ENCODE measurements at regions not wholly inside any gene's neighbourhood (a gene's known extent, or its start where the extent isn't known, plus 50 kb on each side); places are given as distances from the start of the nearest gene placed in this dataset.

GRCh38 chr2:15701991-15702390, 110.3 kb downstream of the DDX1 start:
- DNase-seq: no peak

GRCh38 chr2:15702452-15702851, 110.8 kb downstream of the DDX1 start:
- no peak for DNase-seq

- no peak for DNase-seq
Measured at GRCh38 chr2:15703365-15703869, 111.7 kb downstream of the DDX1 start.

GRCh38 chr2:15704086-15704787, 112.6 kb downstream of the DDX1 start:
- DNase-seq: no peak

GRCh38 chr2:15704788-15705115, 113.1 kb downstream of the DDX1 start:
- DNase-seq: no peak

GRCh38 chr2:15705310-15705709, 113.6 kb downstream of the DDX1 start:
- no peak for DNase-seq

- DNase-seq: no peak
Measured at GRCh38 chr2:15705839-15706386, 114.2 kb downstream of the DDX1 start.

GRCh38 chr2:15706424-15706823, 114.8 kb downstream of the DDX1 start:
- DNase-seq: no peak

- no peak for DNase-seq
Measured at GRCh38 chr2:15706986-15707632, 115.4 kb downstream of the DDX1 start.

- no peak for DNase-seq
Measured at GRCh38 chr2:15708161-15708560, 116.5 kb downstream of the DDX1 start.

GRCh38 chr2:15708865-15709820, 117.5 kb downstream of the DDX1 start:
- no peak for DNase-seq

- no peak for DNase-seq
Measured at GRCh38 chr2:15711126-15711860, 119.6 kb downstream of the DDX1 start.

GRCh38 chr2:15712551-15713342, 121.1 kb downstream of the DDX1 start:
- no peak for DNase-seq

GRCh38 chr2:15713475-15713874, 121.8 kb downstream of the DDX1 start:
- DNase-seq: no peak

GRCh38 chr2:15714002-15714401, 122.3 kb downstream of the DDX1 start:
- DNase-seq: no peak

- no peak for DNase-seq
Measured at GRCh38 chr2:15714609-15715008, 122.9 kb downstream of the DDX1 start.

- DNase-seq: no peak
Measured at GRCh38 chr2:15715596-15715995, 123.9 kb downstream of the DDX1 start.

GRCh38 chr2:15718103-15718943, 126.7 kb downstream of the DDX1 start:
- DNase-seq: no peak

GRCh38 chr2:15718944-15719323, 127.3 kb downstream of the DDX1 start:
- no peak for DNase-seq

- no peak for DNase-seq
Measured at GRCh38 chr2:15719566-15720313, 128.1 kb downstream of the DDX1 start.

Data from hematopoietic multipotent progenitor cell treated with erythropoietin and hydrocortisone succinate and interleukin-3 and kit ligand, for 8 days (in vitro differentiated cells).